Tibial artery (tissue), 4 donors: ENCODE measurements at regions not wholly inside any gene's neighbourhood (a gene's known extent, or its start where the extent isn't known, plus 50 kb on each side); places are given as distances from the start of the nearest gene placed in this dataset.

Source experiments
- DNase-seq, 2 donors: peaks; one replicate each; pipeline ENCODE4 v3.0.0-alpha.2; 2019
- H3K27ac ChIP-seq, 2 donors: fragments of 200-600 bp; sonication (generic) in 1 of 2; 1 replicate in 1 of 2; 2 replicates in 1 of 2; pipeline ENCODE4 v1.5.1; 2018 to 2019; ENCODE audit warnings: mild to moderate bottlenecking in 1 of 2
- H3K27me3 ChIP-seq, 2 donors: fragments of 200-600 bp; sonication (generic) in 1 of 2; one replicate each; pipeline versions ENCODE4 v1.5.1 to v1.6.0; 2016 to 2019
- H3K36me3 ChIP-seq, 3 donors: fragments of 200-600 bp; sonication (generic) in 2 of 3; one replicate each; pipeline ENCODE4 v1.5.1; 2016 to 2019; ENCODE audit warnings: mild to moderate bottlenecking in 2 of 3
- H3K4me1 ChIP-seq, 4 donors: fragments of 200-600 bp; sonication (generic) in 2 of 4; 1 replicate in 3 of 4; 2 replicates in 1 of 4; pipeline ENCODE4 v1.5.1; 2016 to 2019
- H3K4me3 ChIP-seq, 2 donors: fragments of 200-600 bp; sonication (generic) in 1 of 2; 1 replicate in 1 of 2; 2 replicates in 1 of 2; pipeline ENCODE4 v1.5.1; 2018 to 2019; ENCODE audit warnings: mild to moderate bottlenecking in 2 of 2
- H3K9me3 ChIP-seq, 3 donors: fragments of 200-600 bp; sonication (generic) in 1 of 3; one replicate each; pipeline ENCODE4 v1.5.1; 2016 to 2019
- intact Hi-C: fragments of 100-400 bp; cut with DNase I; formaldehyde crosslinking; loops from one replicate; pipeline ENCODE4 v1.15.0; 2023; ENCODE audit warnings: low total_unique reads
- TF ChIP-seq, protein P1 (sequence below), 2 experiments: fragments of 200-600 bp in 1 of 2; fragments of 450-650 bp in 1 of 2; IDR thresholded peaks; one replicate each; pipeline ENCODE4 v1.5.1; 2017 to 2019; ENCODE audit warnings: antibody characterized with exemption in 2 of 2, mild to moderate bottlenecking in 1 of 2, moderate library complexity in 1 of 2

DNA sequence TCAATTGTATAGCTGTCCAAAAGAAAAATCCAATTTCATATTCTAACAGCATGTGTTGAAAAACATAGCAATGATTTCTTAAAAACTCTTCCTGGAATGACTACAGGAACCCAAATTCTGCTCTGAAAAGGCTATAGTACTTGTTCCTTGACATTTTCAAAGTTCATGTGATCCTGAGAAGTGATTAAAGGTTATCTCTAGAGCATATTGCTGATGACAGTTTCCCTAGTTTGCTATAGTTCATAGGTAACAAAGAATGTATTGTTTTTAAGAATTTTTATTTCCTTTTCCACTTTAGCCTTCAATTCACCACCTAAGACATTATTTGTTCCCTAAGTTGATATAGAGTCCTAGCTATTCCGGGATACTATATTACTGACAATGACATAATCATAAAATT is 1614.6 kb downstream of the PCDH7 start:
- Histone ChIP-seq H3K9me3 (no peaks in the 10 kb centered on the region), H3K4me3 (no peak overlapping the region), H3K27me3 (no peaks in the 10 kb centered on the region), H3K36me3 (no peaks in the 10 kb centered on the region), H3K27ac (no peak overlapping the region), H3K4me1 (no peaks in the 10 kb centered on the region)
- no peak for DNase-seq
- TF ChIP-seq, protein P1, sequence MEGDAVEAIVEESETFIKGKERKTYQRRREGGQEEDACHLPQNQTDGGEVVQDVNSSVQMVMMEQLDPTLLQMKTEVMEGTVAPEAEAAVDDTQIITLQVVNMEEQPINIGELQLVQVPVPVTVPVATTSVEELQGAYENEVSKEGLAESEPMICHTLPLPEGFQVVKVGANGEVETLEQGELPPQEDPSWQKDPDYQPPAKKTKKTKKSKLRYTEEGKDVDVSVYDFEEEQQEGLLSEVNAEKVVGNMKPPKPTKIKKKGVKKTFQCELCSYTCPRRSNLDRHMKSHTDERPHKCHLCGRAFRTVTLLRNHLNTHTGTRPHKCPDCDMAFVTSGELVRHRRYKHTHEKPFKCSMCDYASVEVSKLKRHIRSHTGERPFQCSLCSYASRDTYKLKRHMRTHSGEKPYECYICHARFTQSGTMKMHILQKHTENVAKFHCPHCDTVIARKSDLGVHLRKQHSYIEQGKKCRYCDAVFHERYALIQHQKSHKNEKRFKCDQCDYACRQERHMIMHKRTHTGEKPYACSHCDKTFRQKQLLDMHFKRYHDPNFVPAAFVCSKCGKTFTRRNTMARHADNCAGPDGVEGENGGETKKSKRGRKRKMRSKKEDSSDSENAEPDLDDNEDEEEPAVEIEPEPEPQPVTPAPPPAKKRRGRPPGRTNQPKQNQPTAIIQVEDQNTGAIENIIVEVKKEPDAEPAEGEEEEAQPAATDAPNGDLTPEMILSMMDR (IDR thresholded peaks at IDR 0.05), result no peak
- intact Hi-C loops, result no loop called here

DNA sequence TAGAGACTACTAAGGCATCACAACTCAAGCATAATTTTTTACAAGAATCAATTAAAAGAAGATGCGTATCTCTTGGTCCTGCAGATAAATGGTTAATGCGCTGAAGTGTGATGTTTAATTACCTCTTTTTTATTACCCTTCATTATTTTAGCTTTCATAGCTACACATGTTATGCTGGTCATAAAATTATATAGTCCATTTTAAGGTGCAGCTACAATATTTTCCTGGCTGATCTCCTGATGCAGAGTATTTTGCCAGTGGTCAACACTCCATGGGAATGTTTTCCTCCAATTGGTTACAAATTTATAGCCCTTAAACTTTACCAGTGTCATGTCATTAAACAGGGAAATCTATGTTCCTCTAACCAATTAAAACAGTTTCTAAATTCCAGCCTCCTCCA is 1617.2 kb downstream of the PCDH7 start:
- DNase-seq, result no peak

DNA sequence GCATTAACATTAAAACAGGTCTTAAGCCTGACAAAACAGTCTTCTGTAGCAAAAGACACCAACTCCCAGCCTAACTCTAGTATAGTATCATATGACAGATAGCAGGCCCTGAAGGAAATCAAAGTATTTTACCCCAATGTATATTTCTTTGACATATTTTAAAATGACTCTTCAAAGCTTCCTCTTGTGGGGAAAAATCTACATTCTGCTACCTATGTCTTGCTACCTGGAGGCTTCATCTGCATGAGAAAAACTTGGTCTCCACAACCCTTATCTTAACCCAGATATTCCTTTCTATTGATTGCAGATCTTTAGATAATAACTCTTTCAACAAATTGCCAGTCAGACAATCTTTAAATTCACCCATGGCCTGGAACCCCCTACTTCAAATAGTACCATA is 1620.4 kb downstream of the PCDH7 start:
- intact Hi-C loops, result no loop called here

More for the DNA sequence above, 1617.2 kb downstream of the PCDH7 start:
- Histone ChIP-seq H3K9me3 (no peaks in the 10 kb centered on the region), H3K36me3 (no peaks in the 10 kb centered on the region), H3K4me3 (no peak overlapping the region), H3K27me3 (no peaks in the 10 kb centered on the region), H3K4me1 (no peaks in the 10 kb centered on the region), H3K27ac (no peak overlapping the region)
- TF ChIP-seq, protein P1 (IDR thresholded peaks at IDR 0.05), result no peak
- intact Hi-C loops, result no loop called here

DNA sequence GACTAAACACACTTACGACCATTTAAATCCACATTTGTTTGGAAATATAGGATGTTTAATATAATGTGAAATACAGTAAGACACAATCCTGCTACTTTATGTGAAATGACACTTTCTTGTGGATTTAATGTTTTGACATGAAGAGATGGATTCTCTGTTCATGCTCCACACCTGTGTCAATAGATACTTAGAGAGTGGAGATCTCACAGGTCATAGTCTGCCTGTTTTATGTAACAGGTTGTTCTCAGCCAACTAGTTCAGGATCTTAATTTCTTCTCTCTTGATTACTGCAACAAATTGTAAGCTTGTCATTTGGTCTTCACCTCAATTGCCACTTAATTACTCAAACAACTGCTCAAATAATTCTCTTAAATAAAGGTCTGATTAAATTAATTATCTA is 1621.2 kb downstream of the PCDH7 start:
- Histone ChIP-seq H3K4me1 (no peaks in the 10 kb centered on the region), H3K9me3 (no peaks in the 10 kb centered on the region), H3K27ac (no peak overlapping the region), H3K4me3 (no peak overlapping the region), H3K36me3 (no peaks in the 10 kb centered on the region), H3K27me3 (no peaks in the 10 kb centered on the region)
- no peak for DNase-seq
- TF ChIP-seq, protein P1 (IDR thresholded peaks at IDR 0.05), result no peak
- intact Hi-C loops, result no loop called here

More for the DNA sequence above, 1620.4 kb downstream of the PCDH7 start:
- TF ChIP-seq, protein P1 (IDR thresholded peaks at IDR 0.05), result no peak
- DNase-seq, result no peak
- Histone ChIP-seq H3K27me3 (no peaks in the 10 kb centered on the region), H3K9me3 (no peaks in the 10 kb centered on the region), H3K27ac (no peak overlapping the region), H3K36me3 (no peaks in the 10 kb centered on the region), H3K4me1 (no peaks in the 10 kb centered on the region), H3K4me3 (no peak overlapping the region)

DNA sequence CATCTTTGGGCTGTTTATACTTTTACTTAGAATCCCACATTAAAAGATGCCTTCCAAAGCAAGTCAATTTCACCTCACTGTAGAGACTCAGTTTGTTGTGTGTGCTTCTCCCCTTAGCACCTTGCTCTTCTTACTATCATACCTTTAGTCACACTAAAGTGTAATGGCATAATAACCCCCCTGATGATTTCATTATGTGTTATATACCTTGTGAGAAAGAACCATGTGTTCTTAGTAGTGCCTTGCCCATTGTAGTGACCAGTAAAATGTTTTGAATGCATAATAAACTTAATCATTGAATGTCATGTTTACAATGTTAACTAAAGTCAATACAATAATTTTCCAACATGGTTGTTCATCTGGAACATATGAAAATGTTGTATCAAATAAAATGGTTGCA is 1621.9 kb downstream of the PCDH7 start:
- TF ChIP-seq, protein P1 (IDR thresholded peaks at IDR 0.05), result no peak

DNA sequence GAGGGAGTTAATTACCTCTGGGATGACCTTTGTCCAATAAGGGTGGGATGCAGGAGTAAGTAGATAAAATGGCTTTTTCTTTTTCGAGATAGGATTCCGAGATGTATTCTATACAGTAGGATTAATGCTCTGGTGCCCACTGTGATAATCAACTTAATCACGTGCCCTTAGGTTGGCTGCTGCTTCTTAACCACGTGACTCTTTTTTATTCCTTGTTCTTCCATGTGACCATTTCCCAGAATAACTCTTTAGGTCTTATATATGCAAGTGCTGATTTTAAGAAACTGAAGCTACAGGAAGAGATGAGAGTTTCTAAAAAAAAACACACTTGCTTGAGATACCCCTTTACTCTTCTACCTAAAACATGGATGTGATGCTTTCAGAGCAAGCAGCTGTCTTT is 1628.9 kb downstream of the PCDH7 start:
- no peaks in the 10 kb centered on the region for H3K36me3 ChIP-seq

More for the DNA sequence above, 1621.9 kb downstream of the PCDH7 start:
- no peaks in the 10 kb centered on the region for H3K27me3 ChIP-seq
- no peaks in the 10 kb centered on the region for H3K4me1 ChIP-seq
- H3K36me3 ChIP-seq, result no peaks in the 10 kb centered on the region
- no peaks in the 10 kb centered on the region for H3K9me3 ChIP-seq
- intact Hi-C loops, result no loop called here
- DNase-seq, result no peak
- no peak overlapping the region for H3K27ac ChIP-seq
- H3K4me3 ChIP-seq, result no peak overlapping the region

More for the DNA sequence above, 1628.9 kb downstream of the PCDH7 start:
- TF ChIP-seq, protein P1 (IDR thresholded peaks at IDR 0.05), result no peak
- Histone ChIP-seq H3K27me3 (no peaks in the 10 kb centered on the region), H3K4me3 (no peak overlapping the region), H3K27ac (no peak overlapping the region), H3K4me1 (no peaks in the 10 kb centered on the region), H3K9me3 (no peaks in the 10 kb centered on the region)
- intact Hi-C loops, result no loop called here
- DNase-seq, result no peak
